ENCODE measurements at regions not wholly inside any gene's neighbourhood (a gene's known extent, or its start where the extent isn't known, plus 50 kb on each side); places are given as distances from the start of the nearest gene placed in this dataset.

GRCh38 chr3:193997228-193998122, 138.5 kb upstream of the HES1 start:
- DNase-seq = no peak

GRCh38 chr3:193998123-193998448, 137.9 kb upstream of the HES1 start:
- DNase-seq = no peak

- DNase-seq = no peak
These were observed 137.2 kb upstream of the HES1 start for GRCh38 chr3:193998628-193999195.

GRCh38 chr3:194000100-194000499, 135.8 kb upstream of the HES1 start:
- no peak for DNase-seq

GRCh38 chr3:194000712-194001111, 135.2 kb upstream of the HES1 start:
- DNase-seq = no peak

- no peak for DNase-seq
These were observed 134.1 kb upstream of the HES1 start for GRCh38 chr3:194001728-194002459.

GRCh38 chr3:194003114-194004057, 132.6 kb upstream of the HES1 start:
- DNase-seq = peak; percentile 10

- no peak for DNase-seq
These were observed 129.9 kb upstream of the HES1 start for GRCh38 chr3:194005930-194006501.

GRCh38 chr3:194007592-194008337, 128.2 kb upstream of the HES1 start:
- no peak for DNase-seq

GRCh38 chr3:194009019-194009418, 126.9 kb upstream of the HES1 start:
- no peak for DNase-seq

- no peak for DNase-seq
These were observed 125.9 kb upstream of the HES1 start for GRCh38 chr3:194009892-194010533.

GRCh38 chr3:194011807-194012206, 124.1 kb upstream of the HES1 start:
- no peak for DNase-seq

GRCh38 chr3:194013928-194014327, 122.0 kb upstream of the HES1 start:
- no peak for DNase-seq

- DNase-seq = no peak
These were observed 121.2 kb upstream of the HES1 start for GRCh38 chr3:194014756-194015155.

- DNase-seq = no peak
These were observed 116.4 kb upstream of the HES1 start for GRCh38 chr3:194019398-194020165.

GRCh38 chr3:194022052-194022451, 113.9 kb upstream of the HES1 start:
- DNase-seq = no peak

GRCh38 chr3:194022816-194023215, 113.1 kb upstream of the HES1 start:
- no peak for DNase-seq

GRCh38 chr3:194023501-194024280, 112.3 kb upstream of the HES1 start:
- no peak for DNase-seq

GRCh38 chr3:194025119-194025518, 110.8 kb upstream of the HES1 start:
- no peak for DNase-seq

- no peak for DNase-seq
These were observed 110.0 kb upstream of the HES1 start for GRCh38 chr3:194025951-194026350.
